A673 (cell line): ENCODE measurements at regions not wholly inside any gene's neighbourhood (a gene's known extent, or its start where the extent isn't known, plus 50 kb on each side); places are given as distances from the start of the nearest gene placed in this dataset.

Source experiments
- BruUV-seq: library from RNA; stranded (reverse); fragments of 400-500 nt; replicated peaks from 2 replicates; lab custom pipeline; 2021; lab: Mats Ljungman, UMichigan
- CTCF ChIA-PET: fragments of 300-600 bp; sonication (Branson Sonifier 250); formaldehyde crosslinking; loops from one replicate; lab custom pipeline; 2022; ENCODE audit warnings: antibody characterized with exemption; lab: Charles Lee
- POLR2A ChIA-PET: fragments of 300-600 bp; sonication (Branson Sonifier 250); formaldehyde crosslinking; loops from one replicate; lab custom pipeline; 2022; ENCODE audit warnings: antibody characterized with exemption; ENCODE audit not compliant: low non-redundant PET; lab: Charles Lee
- DNase-seq: peaks from one replicate; pipeline ENCODE4 v3.0.0-alpha.2; 2015; ENCODE audit warnings: low spot score
- H3K27ac ChIP-seq: fragments of 200-600 bp; sonication (generic); 2 replicates; pipeline ENCODE4 v1.5.1; 2016; ENCODE audit warnings: mixed run types, low read depth, mild to moderate bottlenecking, mixed read lengths, antibody characterized with exemption, low read length; ENCODE audit not compliant: poor library complexity, severe bottlenecking
- H3K27me3 ChIP-seq: fragments of 200-600 bp; sonication (generic); replicated peaks from 2 replicates; pipeline ENCODE4 v1.6.1; 2017; ENCODE audit warnings: mixed run types, low read depth, mild to moderate bottlenecking, mixed read lengths, antibody characterized with exemption, low read length; ENCODE audit not compliant: insufficient read depth, poor library complexity
- H3K36me3 ChIP-seq: fragments of 200-600 bp; sonication (generic); 2 replicates; pipeline ENCODE4 v1.6.1; 2016; ENCODE audit warnings: mixed run types, mild to moderate bottlenecking, mixed read lengths, antibody characterized with exemption, low read length; ENCODE audit not compliant: insufficient read depth, poor library complexity, severe bottlenecking
- H3K4me1 ChIP-seq: fragments of 200-600 bp; sonication (generic); 2 replicates; pipeline ENCODE4 v1.6.1; 2017; ENCODE audit warnings: mixed run types, mild to moderate bottlenecking, mixed read lengths, antibody characterized with exemption, low read length; ENCODE audit not compliant: insufficient read depth, poor library complexity, severe bottlenecking
- H3K4me3 ChIP-seq: fragments of 200-600 bp; sonication (generic); 2 replicates; pipeline ENCODE4 v1.5.1; 2016; ENCODE audit warnings: low read depth, mixed run types, mild to moderate bottlenecking, mixed read lengths, low read length; ENCODE audit not compliant: poor library complexity, severe bottlenecking
- H3K9me3 ChIP-seq: fragments of 200-600 bp; sonication (generic); 2 replicates; pipeline ENCODE4 v1.6.1; 2016; ENCODE audit warnings: mixed run types, low read depth, mild to moderate bottlenecking, mixed read lengths, antibody characterized with exemption, low read length; ENCODE audit not compliant: poor library complexity, severe bottlenecking
- EZH2 ChIP-seq: fragments of 200-600 bp; sonication (generic); IDR thresholded peaks from 2 replicates; pipeline ENCODE4 v1.6.1; 2017; ENCODE audit warnings: borderline replicate concordance, low read depth, mild to moderate bottlenecking, mixed read lengths, antibody characterized with exemption, low read length; ENCODE audit not compliant: poor library complexity, severe bottlenecking
- intact Hi-C: fragments of 100-400 bp; cut with micrococcal nuclease; formaldehyde crosslinking; loops from one replicate; pipeline ENCODE4 v1.10.0; 2022; ENCODE audit not compliant: unreplicated experiment
- TF ChIP-seq, protein P1 (sequence below): fragments of 300-800, 200-600 bp; sonication (generic); conservative IDR thresholded peaks from 2 replicates; pipeline ENCODE4 v1.5.1; 2017; ENCODE audit warnings: low read depth, mild to moderate bottlenecking, antibody characterized with exemption, low read length, moderate library complexity, mixed read lengths

DNA sequence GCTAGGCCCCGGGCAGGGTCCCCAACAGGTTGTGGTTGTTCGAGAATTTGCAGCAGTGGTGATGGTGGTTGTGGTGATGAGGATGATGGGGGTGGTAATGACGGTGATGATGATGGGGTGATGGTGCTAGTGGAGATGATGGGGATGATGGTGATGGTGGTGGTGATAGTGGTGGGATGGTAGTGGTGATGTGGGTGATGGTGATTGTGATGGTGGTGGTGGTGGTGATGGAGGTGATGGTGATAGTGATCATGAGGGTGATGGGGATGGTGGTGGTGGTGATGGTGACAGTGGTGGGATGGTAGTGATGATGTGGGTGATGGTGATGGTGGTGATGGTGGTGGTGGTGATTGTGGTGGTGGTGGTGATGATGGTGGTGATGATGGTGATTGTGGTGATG is 343.3 kb downstream of the SEC14L1 start:
- H3K27me3 ChIP-seq = no peaks in the 10 kb centered on the region
- no peak overlapping the region for H3K4me3 ChIP-seq
- H3K9me3 ChIP-seq = no peaks in the 10 kb centered on the region
- peaks cover 14% of the 10 kb centered on the region for H3K36me3 ChIP-seq
- peaks cover 22% of the 10 kb centered on the region for H3K4me1 ChIP-seq
- DNase-seq = no peak
- BruUV-seq = no TSS peak
- H3K27ac ChIP-seq = no peak overlapping the region
- TF ChIP-seq, protein P1, sequence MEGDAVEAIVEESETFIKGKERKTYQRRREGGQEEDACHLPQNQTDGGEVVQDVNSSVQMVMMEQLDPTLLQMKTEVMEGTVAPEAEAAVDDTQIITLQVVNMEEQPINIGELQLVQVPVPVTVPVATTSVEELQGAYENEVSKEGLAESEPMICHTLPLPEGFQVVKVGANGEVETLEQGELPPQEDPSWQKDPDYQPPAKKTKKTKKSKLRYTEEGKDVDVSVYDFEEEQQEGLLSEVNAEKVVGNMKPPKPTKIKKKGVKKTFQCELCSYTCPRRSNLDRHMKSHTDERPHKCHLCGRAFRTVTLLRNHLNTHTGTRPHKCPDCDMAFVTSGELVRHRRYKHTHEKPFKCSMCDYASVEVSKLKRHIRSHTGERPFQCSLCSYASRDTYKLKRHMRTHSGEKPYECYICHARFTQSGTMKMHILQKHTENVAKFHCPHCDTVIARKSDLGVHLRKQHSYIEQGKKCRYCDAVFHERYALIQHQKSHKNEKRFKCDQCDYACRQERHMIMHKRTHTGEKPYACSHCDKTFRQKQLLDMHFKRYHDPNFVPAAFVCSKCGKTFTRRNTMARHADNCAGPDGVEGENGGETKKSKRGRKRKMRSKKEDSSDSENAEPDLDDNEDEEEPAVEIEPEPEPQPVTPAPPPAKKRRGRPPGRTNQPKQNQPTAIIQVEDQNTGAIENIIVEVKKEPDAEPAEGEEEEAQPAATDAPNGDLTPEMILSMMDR = no peak
- no peak for TF ChIP-seq EZH2
- ChIA-PET POLR2A (no interaction called here), CTCF (no interaction called here)
- intact Hi-C loops = no loop called here

DNA sequence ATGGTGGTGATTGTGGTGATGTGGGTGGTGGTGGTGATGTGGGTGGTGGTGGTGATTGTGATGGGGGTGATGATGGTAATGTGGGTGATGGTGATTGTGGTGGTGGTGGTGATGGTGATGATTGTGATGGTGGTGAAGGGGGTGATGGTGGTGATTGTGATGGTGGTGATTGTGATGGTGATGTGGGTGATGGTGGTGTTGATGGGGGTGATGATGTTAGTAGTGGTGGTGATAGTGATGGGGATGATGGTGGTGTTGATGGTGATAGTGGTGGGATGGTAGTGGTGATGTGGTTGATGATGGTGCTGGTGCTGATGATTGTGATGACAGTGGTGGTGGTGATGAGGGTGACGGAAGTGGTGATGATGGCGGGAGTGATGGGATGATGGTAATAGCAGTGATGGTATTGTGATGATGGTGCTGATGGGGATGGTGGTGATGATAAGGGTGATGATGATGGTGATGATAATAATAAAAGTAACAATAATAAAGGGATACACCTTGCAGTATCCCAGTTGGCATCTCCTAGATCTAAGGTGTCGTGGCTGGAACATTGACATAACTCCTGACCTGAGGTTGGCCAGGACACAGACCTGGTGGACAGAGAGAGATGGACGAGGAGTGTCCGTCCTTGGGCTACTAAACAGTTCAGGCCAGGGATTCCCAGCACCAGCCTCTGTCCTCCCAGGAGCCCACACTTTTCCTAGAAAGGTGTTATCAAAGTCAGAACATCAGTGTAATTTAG is 344.5 kb downstream of the SEC14L1 start:
- no peak overlapping the region for H3K27ac ChIP-seq
- no peak overlapping the region for H3K4me3 ChIP-seq
- H3K27me3 ChIP-seq = no peaks in the 10 kb centered on the region
- H3K36me3 ChIP-seq = peaks cover 16% of the 10 kb centered on the region
- intact Hi-C loops = no loop called here
- BruUV-seq = no TSS peak
- TF ChIP-seq EZH2 = no peak
- TF ChIP-seq, protein P1 = no peak
- H3K9me3 ChIP-seq = no peaks in the 10 kb centered on the region
- POLR2A ChIA-PET = no interaction called here
- CTCF ChIA-PET = no interaction called here
- no peak for DNase-seq
- peaks cover 10% of the 10 kb centered on the region for H3K4me1 ChIP-seq

DNA sequence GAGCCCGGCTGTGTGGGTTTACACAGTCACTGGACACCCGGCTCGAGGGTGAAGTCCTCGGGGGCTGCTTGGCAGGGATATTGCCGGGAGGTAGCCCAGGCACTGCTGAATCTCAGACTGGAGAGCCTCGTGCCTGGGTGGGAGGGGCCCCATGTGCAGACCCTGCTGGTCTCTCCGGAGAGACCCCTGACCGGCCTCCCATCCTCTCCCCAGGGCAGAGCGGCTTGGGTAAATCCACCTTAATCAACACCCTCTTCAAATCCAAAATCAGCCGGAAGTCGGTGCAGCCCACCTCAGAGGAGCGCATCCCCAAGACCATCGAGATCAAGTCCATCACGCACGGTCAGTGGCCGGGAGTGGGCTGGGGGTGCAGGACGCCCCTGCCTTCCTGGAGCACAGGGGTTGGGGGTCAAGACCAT is 346.5 kb downstream of the SEC14L1 start:
- TF ChIP-seq, protein P1 = no peak
- TF ChIP-seq EZH2 = no peak
- POLR2A ChIA-PET = no interaction called here
- intact Hi-C loops = no loop called here

More for the DNA sequence above, 346.5 kb downstream of the SEC14L1 start:
- Histone ChIP-seq H3K4me3 (no peak overlapping the region), H3K27me3 (no peaks in the 10 kb centered on the region), H3K4me1 (no peaks in the 10 kb centered on the region), H3K36me3 (peaks cover 25% of the 10 kb centered on the region), H3K27ac (no peak overlapping the region), H3K9me3 (no peaks in the 10 kb centered on the region)
- no peak for DNase-seq
- BruUV-seq = no TSS peak
- CTCF ChIA-PET = no interaction called here
